GM10266 (cell line): ENCODE measurements at regions not wholly inside any gene's neighbourhood (a gene's known extent, or its start where the extent isn't known, plus 50 kb on each side); places are given as distances from the start of the nearest gene placed in this dataset.

Experiments
- DNase-seq: peaks from one replicate; pipeline ENCODE4 v3.0.0; 2012; ENCODE audit errors: extremely low spot score
- TF ChIP-seq, protein P1 (sequence below): IDR thresholded peaks from 2 replicates; pipeline ENCODE4 v1.5.1; 2012; ENCODE audit warnings: mild to moderate bottlenecking, low read depth; ENCODE audit not compliant: control insufficient read depth, insufficient read depth; ENCODE audit errors: missing control alignments

GRCh38 chr2:8367833-8368232 lies 314.0 kb upstream of the ID2 start:
- no peak for DNase-seq
- TF ChIP-seq, protein P1, sequence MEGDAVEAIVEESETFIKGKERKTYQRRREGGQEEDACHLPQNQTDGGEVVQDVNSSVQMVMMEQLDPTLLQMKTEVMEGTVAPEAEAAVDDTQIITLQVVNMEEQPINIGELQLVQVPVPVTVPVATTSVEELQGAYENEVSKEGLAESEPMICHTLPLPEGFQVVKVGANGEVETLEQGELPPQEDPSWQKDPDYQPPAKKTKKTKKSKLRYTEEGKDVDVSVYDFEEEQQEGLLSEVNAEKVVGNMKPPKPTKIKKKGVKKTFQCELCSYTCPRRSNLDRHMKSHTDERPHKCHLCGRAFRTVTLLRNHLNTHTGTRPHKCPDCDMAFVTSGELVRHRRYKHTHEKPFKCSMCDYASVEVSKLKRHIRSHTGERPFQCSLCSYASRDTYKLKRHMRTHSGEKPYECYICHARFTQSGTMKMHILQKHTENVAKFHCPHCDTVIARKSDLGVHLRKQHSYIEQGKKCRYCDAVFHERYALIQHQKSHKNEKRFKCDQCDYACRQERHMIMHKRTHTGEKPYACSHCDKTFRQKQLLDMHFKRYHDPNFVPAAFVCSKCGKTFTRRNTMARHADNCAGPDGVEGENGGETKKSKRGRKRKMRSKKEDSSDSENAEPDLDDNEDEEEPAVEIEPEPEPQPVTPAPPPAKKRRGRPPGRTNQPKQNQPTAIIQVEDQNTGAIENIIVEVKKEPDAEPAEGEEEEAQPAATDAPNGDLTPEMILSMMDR = no peak

DNA sequence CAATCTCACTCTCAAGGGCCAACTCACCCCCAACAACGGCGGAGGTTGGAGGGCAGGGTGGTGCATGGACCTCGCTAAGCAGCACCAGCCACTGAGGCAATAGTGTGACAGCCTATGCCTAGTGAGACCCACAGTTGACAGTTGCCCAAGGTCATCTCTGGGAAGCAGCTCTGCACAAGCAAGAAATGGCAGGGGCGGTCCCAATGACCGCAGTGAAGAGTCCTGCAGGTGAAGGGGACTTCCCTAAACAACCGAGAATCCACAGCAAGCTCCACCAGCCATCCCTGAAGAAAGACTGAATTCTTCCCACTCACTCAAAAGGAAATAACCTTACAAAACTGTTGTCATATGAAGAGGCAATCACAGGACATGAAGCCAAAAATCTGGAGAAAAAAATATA lies 313.4 kb upstream of the ID2 start:
- TF ChIP-seq, protein P1 = no peak
- DNase-seq = peak; percentile 31

GRCh38 chr2:8369522-8369921 lies 312.3 kb upstream of the ID2 start:
- TF ChIP-seq, protein P1 = no peak
- no peak for DNase-seq

GRCh38 chr2:8370258-8370802 lies 311.5 kb upstream of the ID2 start:
- TF ChIP-seq, protein P1 = no peak
- no peak for DNase-seq

DNA sequence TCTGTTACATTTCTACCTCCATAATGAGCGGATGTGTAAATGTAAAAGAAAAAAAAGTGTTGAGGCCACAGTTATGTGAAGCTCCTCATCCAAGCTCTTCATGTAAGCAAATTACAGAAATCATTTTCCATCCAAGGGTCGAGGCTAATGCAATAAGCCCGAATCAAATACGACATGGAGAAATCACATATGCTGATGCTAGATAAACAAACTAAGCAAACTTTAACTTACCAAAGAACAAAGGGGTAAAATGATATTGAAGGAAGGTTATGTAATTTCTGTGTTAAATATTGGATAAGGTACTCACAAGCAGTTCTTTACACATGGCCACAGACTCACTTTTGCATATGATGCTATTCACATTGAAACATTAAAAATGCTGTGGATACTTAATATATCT lies 310.2 kb upstream of the ID2 start:
- DNase-seq = no peak
- TF ChIP-seq, protein P1 = no peak

GRCh38 chr2:8374782-8375181 lies 307.1 kb upstream of the ID2 start:
- DNase-seq = no peak
- TF ChIP-seq, protein P1 = no peak

- TF ChIP-seq, protein P1 = no peak
- no peak for DNase-seq
Observed at GRCh38 chr2:8376603-8377410, 305.0 kb upstream of the ID2 start.
